ENCODE measurements at regions not wholly inside any gene's neighbourhood (a gene's known extent, or its start where the extent isn't known, plus 50 kb on each side); places are given as distances from the start of the nearest gene placed in this dataset.

- no peak for DNase-seq (ENCODE audit: low spot score)
- no peak for TF ChIP-seq CTCF (IDR thresholded peaks at IDR 0.05; ENCODE audit: extremely low read depth, missing control alignments)
Observed at GRCh38 chr22:48125416-48125815, 1363.0 kb downstream of the TBC1D22A start.

- TF ChIP-seq CTCF (IDR thresholded peaks at IDR 0.05; ENCODE audit: extremely low read depth, missing control alignments), result no peak
- DNase-seq (ENCODE audit: low spot score), result no peak
Observed at GRCh38 chr22:48121984-48122383, 1359.5 kb downstream of the TBC1D22A start.

GRCh38 chr22:48118654-48119053 lies 1356.2 kb downstream of the TBC1D22A start:
- no peak for DNase-seq (ENCODE audit: low spot score)
- TF ChIP-seq CTCF (IDR thresholded peaks at IDR 0.05; ENCODE audit: extremely low read depth, missing control alignments), result no peak

- no peak for TF ChIP-seq CTCF (IDR thresholded peaks at IDR 0.05; ENCODE audit: extremely low read depth, missing control alignments)
- DNase-seq (ENCODE audit: low spot score), result no peak
Observed at GRCh38 chr22:48116871-48117270, 1354.4 kb downstream of the TBC1D22A start.

- no peak for DNase-seq (ENCODE audit: low spot score)
Observed at GRCh38 chr22:48112687-48113521, 1350.5 kb downstream of the TBC1D22A start.

GRCh38 chr22:48106715-48107259 lies 1344.3 kb downstream of the TBC1D22A start:
- no peak for DNase-seq (ENCODE audit: low spot score)
- TF ChIP-seq CTCF (IDR thresholded peaks at IDR 0.05; ENCODE audit: extremely low read depth, missing control alignments), result no peak

More at GRCh38 chr22:48112687-48113521, 1350.5 kb downstream of the TBC1D22A start:
- TF ChIP-seq CTCF (IDR thresholded peaks at IDR 0.05; ENCODE audit: extremely low read depth, missing control alignments), result no peak

- no peak for DNase-seq (ENCODE audit: low spot score)
- no peak for TF ChIP-seq CTCF (IDR thresholded peaks at IDR 0.05; ENCODE audit: extremely low read depth, missing control alignments)
Observed at GRCh38 chr22:48106215-48106614, 1343.8 kb downstream of the TBC1D22A start.

All from GM20000 (cell line).